Stimulated activated CD4-positive, alpha-beta T cell treated with anti-CD3 and anti-CD28 coated beads, TNF-alpha, amount 100 ng/mL, for 1 hour (primary cell): ENCODE measurements at regions not wholly inside any gene's neighbourhood (a gene's known extent, or its start where the extent isn't known, plus 50 kb on each side); places are given as distances from the start of the nearest gene placed in this dataset.

ENCODE experiments used
- DNase-seq, 3 donors: peaks; one replicate each; pipeline ENCODE4 v3.0.0-alpha.2; 2020; ENCODE audit warnings: low read depth in 3 of 3, low spot score in 1 of 3

DNA sequence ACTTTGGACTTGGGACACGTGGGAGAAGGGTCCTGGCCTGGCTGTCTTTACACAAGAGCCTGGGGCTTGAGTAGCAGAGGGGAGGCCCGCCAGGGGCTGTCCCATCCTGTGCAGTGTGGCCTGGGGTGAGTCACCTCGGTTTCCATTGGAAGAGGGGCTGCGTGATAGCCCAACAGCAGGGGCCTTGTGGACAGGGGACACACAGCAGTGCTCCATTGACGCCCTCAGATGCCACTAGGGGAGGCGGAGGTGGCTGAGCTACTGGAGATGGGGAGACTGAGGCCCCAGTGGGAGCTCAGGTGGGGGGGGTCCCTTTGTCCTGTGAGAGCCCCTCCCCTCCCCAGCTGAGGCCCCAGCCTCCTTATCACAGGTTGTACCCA is 50.0 kb upstream of the RNU6ATAC start:
- DNase-seq, result no peak

DNA sequence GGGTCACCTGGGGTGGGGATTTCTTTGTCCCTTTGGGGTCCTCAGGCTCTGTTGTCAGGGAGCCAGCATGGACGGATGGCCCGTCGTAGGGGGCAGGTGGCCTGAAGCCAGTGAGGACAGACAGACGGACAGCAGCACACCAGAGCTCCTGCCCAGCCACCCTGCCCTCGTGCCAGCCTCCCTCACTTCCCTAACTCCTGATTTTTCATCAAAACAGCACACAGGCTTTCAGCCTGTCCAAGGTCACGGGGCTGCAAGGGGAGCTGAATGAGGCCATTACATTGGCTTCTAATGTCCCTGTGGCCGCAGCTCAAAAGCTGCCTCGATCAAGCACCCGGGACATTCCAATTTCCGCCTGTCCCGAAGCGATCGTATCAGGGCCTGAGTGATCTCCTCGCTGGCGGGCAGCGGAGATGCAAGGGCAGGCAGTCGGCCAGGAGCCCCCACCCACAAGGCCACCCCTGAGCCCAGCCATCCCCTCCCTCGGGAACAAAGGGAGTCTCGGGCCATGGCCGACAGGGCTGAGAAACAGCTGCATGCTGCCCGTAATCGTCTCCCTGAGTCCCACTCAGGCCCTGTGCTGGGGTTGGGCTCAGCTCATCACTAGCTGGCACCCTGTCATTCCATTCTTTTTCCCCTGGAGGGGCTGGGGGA is 50.5 kb upstream of the RNU6ATAC start:
- DNase-seq, result no peak

DNA sequence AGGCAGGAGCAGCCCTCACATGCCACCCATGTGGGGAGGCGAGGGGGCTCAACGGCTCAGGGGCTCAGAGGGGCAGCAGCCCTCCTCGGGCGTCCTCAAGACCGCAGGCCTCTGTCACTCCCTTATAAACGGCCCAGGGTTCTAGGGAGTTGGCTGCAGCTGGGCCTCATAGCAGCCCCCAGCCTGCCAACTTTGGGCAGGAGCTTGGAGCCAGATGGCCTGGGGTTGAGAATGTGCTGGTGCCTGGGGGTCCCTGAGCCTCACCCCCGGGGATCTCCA is 51.0 kb upstream of the RNU6ATAC start:
- no peak for DNase-seq

DNA sequence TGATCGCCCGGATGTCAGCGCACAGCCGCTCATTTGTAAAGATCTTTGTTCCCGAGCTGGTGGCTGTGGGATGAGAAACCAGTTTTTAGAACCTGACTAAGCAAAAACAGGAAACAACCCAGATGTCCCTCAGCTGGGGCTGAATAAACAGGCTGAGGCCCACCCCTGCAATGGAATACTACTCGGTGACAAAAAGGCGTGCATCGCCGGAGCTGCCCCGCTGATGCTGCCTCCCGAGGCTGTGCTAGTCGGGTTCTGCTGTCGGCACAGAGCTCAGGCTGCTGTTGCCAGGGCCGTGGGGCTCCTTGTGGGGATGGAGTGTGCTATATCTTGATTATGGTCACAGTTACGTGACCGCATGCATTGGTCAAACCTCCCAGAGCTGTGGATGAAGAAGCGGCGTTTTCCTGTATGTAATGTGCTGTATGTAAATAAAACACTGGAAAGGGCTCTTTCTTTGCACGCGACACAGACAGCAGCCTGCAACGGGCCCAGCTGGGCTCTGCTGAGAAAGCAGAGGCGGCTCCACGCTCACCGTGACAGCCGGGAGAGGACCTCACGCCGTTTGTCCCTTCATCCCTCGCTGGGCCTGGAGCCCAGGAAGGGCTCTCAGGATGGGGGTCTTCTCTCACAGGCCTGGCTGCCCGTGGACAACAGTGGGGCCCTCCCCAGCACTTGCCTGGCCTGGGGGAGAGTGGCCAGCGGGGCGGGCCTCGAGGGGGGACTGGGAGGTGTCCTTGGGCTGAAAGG is 51.5 kb upstream of the RNU6ATAC start:
- DNase-seq, result no peak

DNA sequence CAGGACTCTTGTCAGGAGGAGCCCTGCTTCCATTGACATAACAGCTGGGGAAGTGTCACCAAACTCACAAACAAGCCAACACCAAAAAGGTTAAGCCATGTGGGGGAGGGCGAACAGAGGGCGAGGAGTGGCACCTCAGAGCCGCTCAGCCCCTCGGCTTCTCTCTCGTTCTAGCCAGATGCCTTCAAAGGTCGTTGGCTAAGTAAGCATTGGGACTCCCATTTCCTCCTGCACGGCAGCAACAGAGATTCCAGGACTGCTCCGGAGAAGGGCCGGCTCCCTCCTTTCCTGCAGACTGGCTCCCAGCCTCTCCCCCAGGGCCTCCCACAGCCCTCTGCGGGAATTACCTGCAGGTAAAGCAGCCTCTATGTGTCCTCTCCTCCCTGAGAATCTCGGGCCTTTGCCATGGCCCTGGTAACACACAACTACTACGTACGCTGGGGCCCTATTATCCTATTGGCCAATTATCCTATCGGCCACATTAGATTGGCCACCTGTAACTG is 52.1 kb upstream of the RNU6ATAC start:
- DNase-seq, result no peak

DNA sequence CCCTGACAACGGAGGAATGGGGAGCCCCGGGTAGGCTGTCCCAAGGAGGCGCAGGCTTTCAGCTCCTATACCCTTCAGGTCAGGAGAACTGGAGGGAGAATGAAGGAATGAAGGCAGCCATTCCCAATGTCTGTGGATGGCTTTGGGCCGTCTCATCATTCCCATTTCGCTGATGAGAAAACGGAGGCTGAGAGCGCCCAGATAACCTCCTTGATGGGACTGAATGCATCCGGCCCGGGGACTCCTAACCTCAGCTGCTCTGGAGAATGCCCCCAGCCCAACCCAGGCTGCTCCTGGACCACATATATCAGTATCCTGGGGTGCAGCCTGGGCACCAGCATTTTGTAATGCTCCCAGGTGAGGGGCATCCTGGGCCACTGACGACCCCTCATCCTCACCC is 52.6 kb upstream of the RNU6ATAC start:
- no peak for DNase-seq

DNA sequence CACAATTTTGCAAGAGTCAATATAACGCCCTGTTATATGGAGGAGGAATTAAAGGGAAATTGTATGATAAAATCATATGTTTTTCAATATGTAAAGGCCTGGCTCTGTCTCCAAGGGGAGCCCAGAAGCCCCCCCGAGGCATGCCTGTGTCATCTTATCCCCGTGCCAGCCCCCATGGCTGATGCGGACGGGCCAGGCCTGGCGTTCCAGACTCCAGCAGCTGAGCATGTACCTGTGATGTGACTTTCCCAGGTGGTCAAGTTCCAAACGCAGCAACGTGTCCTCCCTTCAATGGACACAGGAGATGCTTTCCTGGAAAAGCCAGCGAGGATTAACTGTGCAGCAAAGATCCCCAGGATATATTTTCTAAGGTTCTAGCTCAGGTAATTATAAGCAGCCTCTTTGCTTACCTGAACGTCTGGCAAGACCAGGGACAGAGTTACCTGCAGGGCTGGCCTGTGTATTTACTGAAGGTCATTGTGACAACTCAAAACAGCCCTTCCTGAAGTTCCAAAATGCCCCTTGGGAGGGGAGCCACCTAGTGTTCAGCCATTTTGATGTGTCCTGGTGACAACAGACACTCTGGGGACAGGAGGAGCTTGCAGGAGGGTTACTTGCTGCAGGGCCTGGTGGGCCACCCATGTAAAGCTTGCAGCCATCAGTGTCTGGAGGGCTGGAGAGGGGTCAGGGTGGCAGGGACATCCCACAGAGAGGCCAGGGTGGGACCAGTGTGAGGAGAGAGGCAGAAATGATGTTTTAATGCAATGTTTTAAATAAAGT is 53.3 kb upstream of the RNU6ATAC start:
- no peak for DNase-seq

DNA sequence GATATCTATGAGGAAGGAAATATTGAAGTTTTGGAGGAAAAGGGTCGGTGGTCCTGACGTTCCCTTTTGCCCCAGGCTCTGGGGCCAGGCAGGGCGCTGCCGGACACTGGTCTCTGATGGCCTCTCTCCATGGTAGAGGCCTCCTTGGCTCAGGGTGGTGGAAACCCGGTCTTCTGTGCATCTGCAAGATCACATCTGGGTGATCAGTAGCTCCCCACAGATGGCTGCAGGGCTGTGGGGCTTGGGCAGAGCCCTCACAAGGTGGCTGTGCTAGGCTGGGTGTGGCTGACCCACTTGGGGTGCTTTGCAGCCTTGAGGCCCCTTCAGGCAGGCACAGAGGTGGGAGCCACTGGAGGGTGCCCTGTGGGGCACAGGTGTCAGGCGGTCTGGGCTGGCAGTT is 53.9 kb upstream of the RNU6ATAC start:
- no peak for DNase-seq

DNA sequence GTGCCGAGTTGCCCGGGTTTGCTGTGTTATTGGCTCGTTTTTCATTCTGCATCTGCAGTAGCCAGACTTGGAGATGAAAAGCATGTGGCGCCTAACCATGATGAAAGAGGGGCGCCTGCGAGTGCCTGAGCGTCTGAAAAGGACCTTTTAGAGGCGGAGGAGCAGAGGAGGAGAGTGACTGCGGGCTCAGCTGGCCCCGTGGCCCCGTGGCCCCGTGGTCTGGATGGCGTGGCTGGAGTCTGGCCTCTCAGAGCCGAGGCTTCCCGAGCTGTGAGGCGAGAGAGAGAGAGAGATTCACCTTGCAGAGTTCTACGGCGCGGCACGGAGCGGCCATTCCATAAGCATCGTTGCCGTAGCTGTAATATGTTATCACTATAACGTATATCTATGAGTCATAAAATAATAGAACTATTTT is 55.3 kb upstream of the RNU6ATAC start:
- DNase-seq, result no peak

DNA sequence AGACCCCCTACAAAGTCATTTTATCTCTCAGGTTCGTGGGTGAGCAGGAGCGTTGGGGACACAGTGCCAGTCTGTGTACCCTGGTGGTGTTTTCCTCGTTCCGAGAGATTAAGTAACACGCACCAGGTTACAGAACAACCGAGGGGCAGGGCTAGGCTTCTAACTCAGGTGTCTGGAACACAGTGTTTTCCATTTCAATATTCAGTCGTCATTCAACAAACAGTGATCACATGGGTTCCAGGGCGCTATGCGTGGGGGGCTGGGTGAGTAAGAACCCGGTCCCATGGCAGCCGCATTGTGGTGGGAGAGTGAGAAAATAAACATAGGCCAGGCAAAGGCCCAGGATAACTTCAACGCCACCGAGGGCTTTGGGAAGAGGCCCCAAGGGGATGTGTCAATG is 55.9 kb upstream of the RNU6ATAC start:
- DNase-seq, result no peak

DNA sequence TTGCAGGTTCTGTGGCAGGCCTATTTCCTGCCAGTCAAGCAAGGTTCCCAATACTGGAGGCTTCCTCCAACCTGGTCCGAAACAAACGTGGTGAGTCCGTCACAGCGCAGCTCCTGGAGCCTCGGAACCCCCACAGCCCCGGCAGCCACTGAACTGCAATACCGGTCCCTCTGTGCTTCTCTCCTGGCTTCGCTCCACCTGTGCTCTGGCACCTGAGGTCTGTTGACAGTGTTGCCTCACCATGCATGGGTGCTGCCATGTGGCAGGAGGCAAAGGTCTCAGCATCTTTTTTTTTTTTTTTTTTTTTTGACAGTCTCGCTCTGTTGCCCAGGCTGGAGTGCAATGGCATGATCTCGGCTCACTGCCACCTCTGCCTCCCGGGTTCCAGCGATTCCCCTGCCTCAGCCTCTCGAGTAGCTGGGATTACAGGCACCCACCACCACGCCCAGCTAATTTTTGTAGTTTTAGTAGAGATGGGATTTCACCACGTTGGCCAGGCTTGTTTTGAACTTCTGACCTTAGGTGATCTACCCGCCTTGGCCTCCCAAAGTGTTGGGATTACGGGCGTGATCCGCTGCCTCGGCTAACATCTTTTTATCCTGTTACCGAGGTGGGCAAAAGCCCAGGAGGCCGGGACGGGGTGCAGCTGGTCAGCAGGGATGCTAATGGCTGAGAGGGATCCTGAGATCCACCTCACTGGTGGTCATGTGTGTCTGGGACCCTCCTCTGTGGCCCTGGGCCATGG is 57.1 kb upstream of the RNU6ATAC start:
- DNase-seq, result no peak

DNA sequence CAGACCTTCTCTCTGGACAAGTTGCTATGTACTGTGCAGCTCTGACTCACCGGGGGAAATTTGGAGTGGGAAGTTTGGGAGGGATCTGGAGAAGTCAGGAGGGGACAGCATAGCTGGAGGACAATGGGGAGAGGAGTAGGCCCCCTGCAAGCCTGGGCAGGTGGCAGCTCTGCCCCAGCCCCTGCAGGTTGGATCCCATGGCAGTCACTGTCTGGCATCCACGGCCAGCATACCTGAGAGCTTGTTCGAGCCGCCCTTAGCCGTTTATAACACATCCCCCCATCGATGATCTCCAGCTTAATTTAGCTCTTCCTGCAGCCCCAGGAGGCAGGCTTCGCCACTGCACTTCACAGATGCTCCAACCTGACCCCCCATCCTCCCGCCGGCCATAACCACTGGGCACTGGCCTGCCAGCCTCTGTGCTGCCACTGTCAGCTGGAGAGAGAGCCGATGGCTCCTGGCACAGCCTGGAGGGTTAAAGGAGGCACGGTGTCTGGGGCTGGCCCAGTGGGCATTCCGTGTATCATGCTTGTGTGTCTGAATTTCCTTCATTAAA is 57.7 kb upstream of the RNU6ATAC start:
- DNase-seq, result no peak

DNA sequence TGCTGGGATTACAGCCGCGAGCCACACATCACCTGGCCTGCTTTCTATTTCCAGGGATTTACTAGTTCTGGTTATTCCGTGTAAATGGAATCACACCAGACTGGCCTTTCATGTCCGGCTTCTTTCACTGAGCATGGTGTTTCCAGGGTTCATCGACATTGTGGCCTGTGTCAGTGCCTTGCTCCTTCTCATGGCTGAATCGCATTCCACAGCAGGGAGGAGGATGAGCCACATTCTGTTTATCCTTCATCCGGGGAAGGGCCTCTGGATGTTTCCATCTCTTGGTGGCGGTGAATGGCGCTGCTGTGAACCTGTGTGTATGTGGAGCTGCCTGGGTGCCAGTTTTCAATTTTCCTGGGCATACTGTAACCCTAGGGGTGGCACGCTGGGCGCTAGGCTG is 58.7 kb upstream of the RNU6ATAC start:
- DNase-seq, result no peak

DNA sequence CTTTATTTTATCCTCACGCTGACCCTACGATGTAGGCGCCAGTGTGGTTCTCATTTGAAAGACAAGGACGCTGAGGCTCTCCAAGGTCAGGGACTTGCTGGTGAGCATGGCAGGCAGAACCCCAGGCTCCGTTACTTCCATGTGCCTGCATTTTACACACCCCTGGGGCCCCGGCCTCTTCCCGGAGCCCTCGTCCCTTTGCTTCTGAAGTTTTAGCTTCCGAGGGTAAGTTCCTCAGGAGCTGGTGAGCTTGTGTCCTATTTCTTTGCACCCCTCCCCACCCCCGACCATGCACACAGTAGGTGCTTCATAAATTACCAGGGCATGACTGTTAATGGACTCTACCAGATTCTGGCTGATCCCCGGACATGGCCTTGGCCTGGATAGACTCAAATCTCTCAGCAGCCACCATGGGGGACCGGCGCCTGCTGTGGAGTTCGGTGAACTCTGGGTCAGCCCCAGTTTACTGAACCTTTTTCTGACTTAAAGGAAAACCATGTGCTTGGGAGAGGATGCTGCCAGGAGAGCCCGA is 59.3 kb upstream of the RNU6ATAC start:
- no peak for DNase-seq

DNA sequence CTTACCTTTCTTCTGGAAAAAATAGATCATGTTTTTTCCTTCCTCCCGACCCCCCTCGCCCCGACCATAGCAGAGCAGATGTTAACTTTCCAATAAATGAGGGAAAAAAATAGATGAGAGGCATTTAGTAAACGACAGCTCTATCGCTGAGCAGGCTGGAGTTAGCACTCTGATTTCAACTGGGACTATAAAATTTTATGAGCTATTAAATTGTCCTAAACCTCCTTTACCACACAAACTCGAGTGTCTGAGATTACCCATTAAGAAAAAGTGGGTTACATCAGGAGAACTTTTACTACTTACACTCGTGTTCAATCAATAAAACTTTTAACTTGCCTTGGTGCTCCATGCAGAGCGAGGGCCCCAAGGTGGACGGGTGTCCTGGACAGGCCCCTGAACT is 59.8 kb upstream of the RNU6ATAC start:
- no peak for DNase-seq

DNA sequence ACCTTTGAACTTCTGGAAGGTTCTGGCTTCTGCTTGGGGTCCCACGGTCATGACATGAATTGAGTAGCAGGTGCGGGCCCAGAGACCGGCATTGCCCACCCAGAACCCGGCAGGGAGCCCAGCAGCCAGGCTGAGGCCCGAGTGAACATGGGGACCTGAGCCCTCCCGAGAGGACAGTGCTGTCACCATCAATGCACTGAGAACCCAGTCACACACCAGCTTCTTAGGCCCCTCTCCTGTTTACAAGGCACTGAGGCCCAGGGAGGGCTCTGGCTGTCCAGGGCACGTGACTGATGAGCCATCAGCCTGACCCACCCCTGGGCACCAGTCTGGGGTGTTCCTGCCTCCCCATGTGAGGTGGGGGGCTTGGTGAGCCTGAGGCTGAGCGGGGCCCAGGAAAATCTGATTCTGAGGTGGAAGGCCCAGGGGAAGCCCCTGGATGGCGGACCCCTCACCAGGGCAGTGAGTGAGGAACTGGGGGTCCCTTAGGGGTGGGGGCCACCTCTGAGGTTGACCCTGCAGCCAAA is 60.3 kb upstream of the RNU6ATAC start:
- no peak for DNase-seq

DNA sequence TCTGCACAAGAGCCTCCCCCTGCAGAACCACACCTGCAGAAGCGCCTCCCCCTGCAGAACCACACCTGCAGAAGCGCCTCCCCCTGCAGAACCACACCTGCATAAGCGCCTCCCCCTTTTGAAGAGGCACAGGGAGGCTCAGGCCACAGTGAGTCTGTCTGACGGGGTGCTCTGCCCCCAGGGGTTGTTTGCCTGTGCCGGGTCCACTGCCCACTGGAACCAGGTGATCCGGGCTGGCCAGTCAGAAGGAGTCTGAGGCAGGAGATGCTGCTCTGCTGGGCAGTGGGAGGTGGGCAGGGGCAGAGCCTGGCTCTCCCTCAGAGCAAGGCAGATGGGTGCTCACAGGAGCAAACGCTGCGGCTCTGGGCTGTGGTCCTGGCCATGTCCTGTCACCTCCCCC is 60.8 kb upstream of the RNU6ATAC start:
- DNase-seq, result no peak

DNA sequence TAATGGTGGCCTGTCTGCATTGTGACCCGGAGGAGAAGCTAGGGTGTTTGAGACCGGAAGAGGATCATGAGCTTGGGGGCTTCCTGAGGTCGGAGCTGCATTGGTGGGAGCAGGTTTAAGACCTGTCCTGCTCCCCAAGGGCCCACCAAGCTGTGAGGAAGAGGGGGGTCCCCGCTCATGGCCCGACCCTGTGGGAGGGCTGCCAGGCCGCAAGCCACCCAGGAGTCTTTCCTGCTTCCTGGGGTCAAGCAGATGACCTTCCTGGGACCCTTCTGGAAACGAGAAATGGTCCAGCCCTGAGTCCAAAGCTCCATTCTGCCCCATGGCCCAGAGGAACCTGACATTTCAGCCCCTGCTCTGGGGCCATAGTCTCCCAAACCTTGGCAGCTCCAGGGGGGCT is 61.5 kb upstream of the RNU6ATAC start:
- DNase-seq, result no peak

DNA sequence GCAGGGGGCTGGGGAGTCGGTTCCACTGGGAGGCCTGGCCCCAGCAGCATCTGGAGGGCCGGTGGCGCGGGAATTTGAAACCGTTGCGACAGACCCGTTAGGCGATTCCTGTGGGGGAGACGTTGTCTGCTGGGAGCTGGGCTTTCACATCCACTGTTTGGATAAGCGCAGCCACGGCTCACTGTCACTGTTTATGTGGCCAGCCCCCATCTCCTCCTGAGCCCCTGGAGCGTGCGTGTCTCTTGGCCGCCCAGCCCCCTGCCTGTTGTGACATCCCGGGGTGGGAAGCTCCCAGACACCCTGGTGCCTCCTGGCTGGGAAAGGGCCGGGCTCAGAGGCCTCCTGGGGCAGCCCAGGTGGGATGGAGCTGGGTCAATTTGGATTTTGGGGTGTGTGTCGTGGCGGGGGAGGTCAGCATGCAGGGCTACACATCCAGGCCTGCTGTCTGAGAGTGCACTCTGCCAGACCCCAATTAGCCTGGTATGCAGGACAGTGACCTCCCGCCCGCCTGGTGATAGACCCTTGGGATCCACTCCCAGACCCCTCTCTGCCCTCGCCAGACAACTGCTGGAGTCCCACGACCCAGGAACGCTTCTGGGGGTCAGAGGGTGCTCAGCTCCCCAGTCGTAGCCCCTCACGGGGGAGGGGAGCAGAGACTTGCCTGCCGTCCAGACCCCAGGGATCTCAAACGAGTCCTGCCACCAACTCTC is 62.0 kb upstream of the RNU6ATAC start:
- DNase-seq, result no peak
